AG09309 (cell line): ENCODE measurements at regions not wholly inside any gene's neighbourhood (a gene's known extent, or its start where the extent isn't known, plus 50 kb on each side); places are given as distances from the start of the nearest gene placed in this dataset.
"Not testable (repeated sequence)": the region's sequence is repeated elsewhere in the genome, so short reads cannot be mapped to it uniquely, and the experiment has no call there.

Source experiments
- DNase-seq: peaks from one replicate; pipeline ENCODE4 v3.0.0-alpha.2; 2010; ENCODE audit warnings: low read depth
- H3K4me3 ChIP-seq: 2 replicates; pipeline ENCODE4 v1.5.1; 2011; ENCODE audit warnings: mild to moderate bottlenecking, low read depth, low read length, moderate library complexity; ENCODE audit not compliant: control insufficient read depth
- TF ChIP-seq, protein P1 (sequence below): IDR thresholded peaks from 2 replicates; pipeline ENCODE4 v1.5.1; 2011; ENCODE audit warnings: mild to moderate bottlenecking, low read depth, low read length, inconsistent platforms; ENCODE audit not compliant: insufficient read depth, control insufficient read depth; ENCODE audit errors: missing control alignments

DNA sequence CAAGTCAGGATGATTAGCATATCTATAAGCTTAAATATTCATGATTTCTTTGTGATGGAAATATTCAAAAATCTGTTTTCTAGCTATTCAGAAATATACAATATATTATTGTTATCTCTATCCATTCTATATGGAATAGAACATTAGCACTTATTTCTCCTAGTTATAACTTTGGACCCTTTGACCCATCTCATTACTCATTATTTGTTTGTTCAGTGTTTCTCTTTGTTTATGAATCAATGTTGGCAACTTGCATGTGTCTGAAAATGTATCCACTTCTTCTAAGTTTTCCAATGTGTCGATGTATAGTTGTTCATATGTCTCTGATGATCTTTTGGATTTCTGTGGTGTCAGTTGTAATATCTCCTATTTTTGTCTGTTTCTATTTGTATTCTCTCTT lies 1059.3 kb downstream of the CDH9 start:
- DNase-seq, result no peak
- no peak overlapping the region for H3K4me3 ChIP-seq
- TF ChIP-seq, protein P1, sequence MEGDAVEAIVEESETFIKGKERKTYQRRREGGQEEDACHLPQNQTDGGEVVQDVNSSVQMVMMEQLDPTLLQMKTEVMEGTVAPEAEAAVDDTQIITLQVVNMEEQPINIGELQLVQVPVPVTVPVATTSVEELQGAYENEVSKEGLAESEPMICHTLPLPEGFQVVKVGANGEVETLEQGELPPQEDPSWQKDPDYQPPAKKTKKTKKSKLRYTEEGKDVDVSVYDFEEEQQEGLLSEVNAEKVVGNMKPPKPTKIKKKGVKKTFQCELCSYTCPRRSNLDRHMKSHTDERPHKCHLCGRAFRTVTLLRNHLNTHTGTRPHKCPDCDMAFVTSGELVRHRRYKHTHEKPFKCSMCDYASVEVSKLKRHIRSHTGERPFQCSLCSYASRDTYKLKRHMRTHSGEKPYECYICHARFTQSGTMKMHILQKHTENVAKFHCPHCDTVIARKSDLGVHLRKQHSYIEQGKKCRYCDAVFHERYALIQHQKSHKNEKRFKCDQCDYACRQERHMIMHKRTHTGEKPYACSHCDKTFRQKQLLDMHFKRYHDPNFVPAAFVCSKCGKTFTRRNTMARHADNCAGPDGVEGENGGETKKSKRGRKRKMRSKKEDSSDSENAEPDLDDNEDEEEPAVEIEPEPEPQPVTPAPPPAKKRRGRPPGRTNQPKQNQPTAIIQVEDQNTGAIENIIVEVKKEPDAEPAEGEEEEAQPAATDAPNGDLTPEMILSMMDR, result no peak

- no peak for DNase-seq
- no peak overlapping the region for H3K4me3 ChIP-seq
- TF ChIP-seq, protein P1, result no peak
These were observed 1062.5 kb downstream of the CDH9 start for GRCh38 chr5:25975885-25976284.

DNA sequence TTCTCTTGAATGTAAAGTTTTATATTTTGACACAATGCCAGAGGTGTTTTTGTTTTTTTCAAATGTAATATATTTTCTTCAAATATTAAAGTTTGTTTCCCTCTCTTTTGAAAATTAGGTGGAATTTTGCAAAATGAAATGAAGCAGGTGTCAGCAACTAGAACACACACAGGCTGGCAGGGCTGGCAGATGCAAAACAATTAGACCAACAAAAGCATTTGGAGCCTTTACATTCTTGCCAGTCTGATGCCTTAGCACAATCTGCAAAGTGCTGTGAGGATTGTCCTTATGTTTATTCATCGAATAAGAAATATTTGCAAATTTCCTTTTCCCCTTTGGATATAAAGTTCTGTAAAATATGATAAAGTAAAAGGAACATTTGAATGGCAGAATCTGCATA lies 1063.9 kb downstream of the CDH9 start:
- no peak for DNase-seq
- H3K4me3 ChIP-seq, result no peak overlapping the region
- TF ChIP-seq, protein P1, result no peak

- TF ChIP-seq, protein P1, result no peak
- DNase-seq, result no peak
- H3K4me3 ChIP-seq, result no peak overlapping the region
These were observed 1067.4 kb downstream of the CDH9 start for GRCh38 chr5:25970906-25971489.

DNA sequence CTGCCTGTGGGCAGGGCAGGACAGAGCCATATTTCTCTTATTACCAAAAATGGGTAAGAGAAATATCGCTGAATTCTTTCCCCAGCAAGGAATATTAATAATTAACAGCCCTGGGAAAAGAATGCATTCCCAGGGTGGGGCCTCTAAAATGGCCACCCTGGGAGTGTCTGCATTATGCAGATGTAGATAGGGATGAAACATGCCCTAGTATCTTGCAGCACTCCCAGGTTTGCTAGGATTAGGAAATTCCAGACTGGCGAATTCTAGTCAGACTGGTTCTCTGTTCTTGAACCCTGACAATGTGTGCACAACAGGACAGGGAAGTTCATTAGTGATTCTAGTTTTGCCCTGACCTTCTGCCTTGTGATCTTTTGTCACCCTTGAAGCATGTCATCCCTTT lies 1069.3 kb downstream of the CDH9 start:
- H3K4me3 ChIP-seq, DNase-seq: not testable (repeated sequence)

DNA sequence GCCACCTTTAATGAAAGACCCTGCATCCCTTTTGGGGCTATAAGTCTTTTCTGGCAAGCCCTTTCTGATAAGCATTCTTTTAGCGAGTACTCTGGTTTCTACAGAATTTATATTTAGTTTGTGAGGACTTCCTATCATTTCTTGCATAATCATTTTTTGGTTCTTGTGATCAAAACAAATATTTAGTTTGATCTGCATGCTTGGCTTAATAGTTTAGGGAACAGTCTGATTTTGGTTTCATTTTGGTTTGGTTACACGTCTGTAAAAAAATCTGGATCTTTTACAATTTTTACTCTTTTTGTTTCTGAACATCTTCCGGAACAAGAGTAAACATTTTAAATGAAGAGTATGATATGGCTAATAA lies 1074.4 kb downstream of the CDH9 start:
- TF ChIP-seq, protein P1, result no peak
- H3K4me3 ChIP-seq, result no peak overlapping the region
- DNase-seq, result no peak

DNA sequence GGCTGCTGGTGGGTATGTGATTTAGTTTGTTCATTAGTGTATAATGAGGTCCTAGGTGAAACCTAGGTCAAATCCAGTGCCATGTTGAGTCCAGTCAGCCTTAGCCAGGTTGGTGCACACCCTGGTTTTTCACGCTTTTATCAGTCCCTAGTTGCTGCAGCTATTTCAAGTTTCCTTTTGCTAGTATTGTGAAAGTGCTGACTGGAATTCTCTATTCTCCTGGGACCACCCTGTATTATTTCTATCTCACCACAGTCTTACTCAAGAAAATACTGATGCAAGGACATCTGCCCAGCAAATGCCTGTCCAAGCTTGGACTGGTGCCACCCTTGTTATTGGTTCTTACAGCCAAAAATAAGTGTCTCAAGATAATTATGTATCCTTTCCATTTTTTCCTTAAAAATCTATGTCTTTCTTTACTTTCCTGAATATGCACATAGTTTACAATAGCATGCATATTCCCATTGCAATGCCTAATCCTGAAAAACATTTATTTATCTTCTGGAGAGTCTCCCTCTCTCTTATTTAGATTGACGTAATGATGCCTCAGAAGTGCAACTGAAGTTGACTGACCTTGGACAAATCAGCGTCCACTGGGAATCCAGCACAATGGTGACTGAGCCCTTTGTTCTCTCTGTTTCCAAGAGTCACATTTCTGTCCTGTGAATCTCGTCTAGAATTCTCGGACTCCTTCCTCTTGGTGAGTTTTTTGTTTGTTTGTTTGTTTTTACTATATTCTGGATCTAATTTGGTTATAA lies 1075.0 kb downstream of the CDH9 start:
- H3K4me3 ChIP-seq, result no peak overlapping the region
- DNase-seq, result no peak
- TF ChIP-seq, protein P1, result no peak
